SK-N-DZ (cell line): ENCODE measurements at regions not wholly inside any gene's neighbourhood (a gene's known extent, or its start where the extent isn't known, plus 50 kb on each side); places are given as distances from the start of the nearest gene placed in this dataset.
A peak's percentile ranks its signal among the peaks of the same experiment; 100 is the strongest.

Source experiments
- DNase-seq: peaks from one replicate; pipeline ENCODE4 v3.0.0-alpha.2; 2015; ENCODE audit warnings: low spot score

GRCh38 chr10:78579576-78579975 lies 489.2 kb upstream of the ZMIZ1 start:
- DNase-seq: no peak

GRCh38 chr10:78579995-78580394 lies 488.8 kb upstream of the ZMIZ1 start:
- DNase-seq: no peak

GRCh38 chr10:78581133-78581694 lies 487.6 kb upstream of the ZMIZ1 start:
- no peak for DNase-seq

GRCh38 chr10:78582540-78582939 lies 486.2 kb upstream of the ZMIZ1 start:
- DNase-seq: no peak

- no peak for DNase-seq
Measured at GRCh38 chr10:78584266-78584665, 484.5 kb upstream of the ZMIZ1 start.

GRCh38 chr10:78584681-78585080 lies 484.1 kb upstream of the ZMIZ1 start:
- DNase-seq: no peak

- no peak for DNase-seq
Measured at GRCh38 chr10:78585952-78586351, 482.8 kb upstream of the ZMIZ1 start.

GRCh38 chr10:78588194-78588811 lies 480.5 kb upstream of the ZMIZ1 start:
- peak; percentile 84 for DNase-seq

- DNase-seq: no peak
Measured at GRCh38 chr10:78589687-78590086, 479.1 kb upstream of the ZMIZ1 start.

- DNase-seq: no peak
Measured at GRCh38 chr10:78591066-78591465, 477.7 kb upstream of the ZMIZ1 start.

- DNase-seq: no peak
Measured at GRCh38 chr10:78594559-78595268, 474.1 kb upstream of the ZMIZ1 start.

GRCh38 chr10:78595269-78595619 lies 473.5 kb upstream of the ZMIZ1 start:
- no peak for DNase-seq

- DNase-seq: no peak
Measured at GRCh38 chr10:78596556-78596955, 472.2 kb upstream of the ZMIZ1 start.

GRCh38 chr10:78597796-78598555 lies 470.8 kb upstream of the ZMIZ1 start:
- no peak for DNase-seq

- DNase-seq: no peak
Measured at GRCh38 chr10:78599122-78599853, 469.5 kb upstream of the ZMIZ1 start.

GRCh38 chr10:78600121-78600665 lies 468.6 kb upstream of the ZMIZ1 start:
- DNase-seq: no peak

GRCh38 chr10:78600740-78601139 lies 468.0 kb upstream of the ZMIZ1 start:
- DNase-seq: no peak

- no peak for DNase-seq
Measured at GRCh38 chr10:78602201-78602932, 466.4 kb upstream of the ZMIZ1 start.

GRCh38 chr10:78604286-78604685 lies 464.5 kb upstream of the ZMIZ1 start:
- no peak for DNase-seq

GRCh38 chr10:78604721-78605120 lies 464.0 kb upstream of the ZMIZ1 start:
- DNase-seq: no peak
